ENCODE measurements at regions not wholly inside any gene's neighbourhood (a gene's known extent, or its start where the extent isn't known, plus 50 kb on each side); places are given as distances from the start of the nearest gene placed in this dataset.

GRCh38 chr3:101925564-101925963 lies 76.2 kb downstream of the NFKBIZ start:
- intact Hi-C loops (cut with micrococcal nuclease; ENCODE audit: unreplicated experiment), result no loop called here
- no peaks in the 10 kb centered on the region for H3K36me3 Mint-ChIP-seq (ENCODE audit: insufficient read depth, unreplicated experiment)

GRCh38 chr3:101926594-101927105 lies 77.3 kb downstream of the NFKBIZ start:
- no peaks in the 10 kb centered on the region for H3K4me1 Mint-ChIP-seq (ENCODE audit: low read depth, unreplicated experiment)
- CTCF ChIA-PET, result no interaction called here
- H3K4me3 ChIP-seq (ENCODE audit: low read depth, low read length), result no peak overlapping the region
- H3K4me1 ChIP-seq, result no peaks in the 10 kb centered on the region
- no peak overlapping the region for H3K27ac Mint-ChIP-seq (ENCODE audit: unreplicated experiment)
- TF ChIP-seq, protein P1, sequence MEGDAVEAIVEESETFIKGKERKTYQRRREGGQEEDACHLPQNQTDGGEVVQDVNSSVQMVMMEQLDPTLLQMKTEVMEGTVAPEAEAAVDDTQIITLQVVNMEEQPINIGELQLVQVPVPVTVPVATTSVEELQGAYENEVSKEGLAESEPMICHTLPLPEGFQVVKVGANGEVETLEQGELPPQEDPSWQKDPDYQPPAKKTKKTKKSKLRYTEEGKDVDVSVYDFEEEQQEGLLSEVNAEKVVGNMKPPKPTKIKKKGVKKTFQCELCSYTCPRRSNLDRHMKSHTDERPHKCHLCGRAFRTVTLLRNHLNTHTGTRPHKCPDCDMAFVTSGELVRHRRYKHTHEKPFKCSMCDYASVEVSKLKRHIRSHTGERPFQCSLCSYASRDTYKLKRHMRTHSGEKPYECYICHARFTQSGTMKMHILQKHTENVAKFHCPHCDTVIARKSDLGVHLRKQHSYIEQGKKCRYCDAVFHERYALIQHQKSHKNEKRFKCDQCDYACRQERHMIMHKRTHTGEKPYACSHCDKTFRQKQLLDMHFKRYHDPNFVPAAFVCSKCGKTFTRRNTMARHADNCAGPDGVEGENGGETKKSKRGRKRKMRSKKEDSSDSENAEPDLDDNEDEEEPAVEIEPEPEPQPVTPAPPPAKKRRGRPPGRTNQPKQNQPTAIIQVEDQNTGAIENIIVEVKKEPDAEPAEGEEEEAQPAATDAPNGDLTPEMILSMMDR (IDR thresholded peaks at IDR 0.05; ENCODE audit: insufficient read depth in 1 of 2, low read depth in 1 of 2, low read length in 1 of 2, severe bottlenecking in 1 of 2, unreplicated experiment in 1 of 2), result no peak
- no peak overlapping the region for H3K4me3 Mint-ChIP-seq (ENCODE audit: unreplicated experiment)
- no peaks in the 10 kb centered on the region for H3K36me3 Mint-ChIP-seq (ENCODE audit: insufficient read depth, unreplicated experiment)
- H3K36me3 ChIP-seq (ENCODE audit: control insufficient read depth, insufficient read depth, low read length), result no peaks in the 10 kb centered on the region
- DNase-seq, result no peak
- no peaks in the 10 kb centered on the region for H3K9me3 ChIP-seq
- no TSS peak for BruUV-seq (replicated peaks)
- H3K27me3 Mint-ChIP-seq (ENCODE audit: insufficient read depth, unreplicated experiment), result no peaks in the 10 kb centered on the region
- no peaks in the 10 kb centered on the region for H3K9me3 Mint-ChIP-seq (ENCODE audit: unreplicated experiment)
- intact Hi-C loops (cut with micrococcal nuclease; ENCODE audit: unreplicated experiment), result no loop called here
- H3K27me3 ChIP-seq (replicated peaks; ENCODE audit: control insufficient read depth, insufficient read depth, low read length), result no peaks in the 10 kb centered on the region
- POLR2A ChIA-PET, result no interaction called here

More at GRCh38 chr3:101925564-101925963, 76.2 kb downstream of the NFKBIZ start:
- Histone ChIP-seq H3K27me3 (replicated peaks; ENCODE audit: control insufficient read depth, insufficient read depth, low read length) (no peaks in the 10 kb centered on the region), H3K4me3 (ENCODE audit: low read depth, low read length) (no peak overlapping the region), H3K4me1 (no peaks in the 10 kb centered on the region), H3K9me3 (no peaks in the 10 kb centered on the region), H3K36me3 (ENCODE audit: control insufficient read depth, insufficient read depth, low read length) (no peaks in the 10 kb centered on the region)
- H3K27me3 Mint-ChIP-seq (ENCODE audit: insufficient read depth, unreplicated experiment), result no peaks in the 10 kb centered on the region
- ChIA-PET POLR2A (no interaction called here), CTCF (no interaction called here)
- no peaks in the 10 kb centered on the region for H3K9me3 Mint-ChIP-seq (ENCODE audit: unreplicated experiment)
- no TSS peak for BruUV-seq (replicated peaks)
- DNase-seq, result no peak
- H3K27ac Mint-ChIP-seq (ENCODE audit: unreplicated experiment), result no peak overlapping the region
- TF ChIP-seq, protein P1 (IDR thresholded peaks at IDR 0.05; ENCODE audit: insufficient read depth in 1 of 2, low read depth in 1 of 2, low read length in 1 of 2, severe bottlenecking in 1 of 2, unreplicated experiment in 1 of 2), result no peak
- no peaks in the 10 kb centered on the region for H3K4me1 Mint-ChIP-seq (ENCODE audit: low read depth, unreplicated experiment)
- no peak overlapping the region for H3K4me3 Mint-ChIP-seq (ENCODE audit: unreplicated experiment)

GRCh38 chr3:101928890-101929289 lies 79.6 kb downstream of the NFKBIZ start:
- ChIA-PET POLR2A (no interaction called here), CTCF (no interaction called here)
- Mint-ChIP-seq H3K4me1 (ENCODE audit: low read depth, unreplicated experiment) (no peaks in the 10 kb centered on the region), H3K4me3 (ENCODE audit: unreplicated experiment) (no peak overlapping the region), H3K36me3 (ENCODE audit: insufficient read depth, unreplicated experiment) (no peaks in the 10 kb centered on the region), H3K27me3 (ENCODE audit: insufficient read depth, unreplicated experiment) (no peaks in the 10 kb centered on the region), H3K9me3 (ENCODE audit: unreplicated experiment) (no peaks in the 10 kb centered on the region), H3K27ac (ENCODE audit: unreplicated experiment) (no peak overlapping the region)
- BruUV-seq (replicated peaks), result no TSS peak
- Histone ChIP-seq H3K9me3 (no peaks in the 10 kb centered on the region), H3K4me3 (ENCODE audit: low read depth, low read length) (no peak overlapping the region), H3K4me1 (no peaks in the 10 kb centered on the region), H3K36me3 (ENCODE audit: control insufficient read depth, insufficient read depth, low read length) (no peaks in the 10 kb centered on the region), H3K27me3 (replicated peaks; ENCODE audit: control insufficient read depth, insufficient read depth, low read length) (no peaks in the 10 kb centered on the region)
- intact Hi-C loops (cut with micrococcal nuclease; ENCODE audit: unreplicated experiment), result no loop called here
- DNase-seq, result no peak
- TF ChIP-seq, protein P1 (IDR thresholded peaks at IDR 0.05; ENCODE audit: insufficient read depth in 1 of 2, low read depth in 1 of 2, low read length in 1 of 2, severe bottlenecking in 1 of 2, unreplicated experiment in 1 of 2), result no peak

Data from Caco-2 (cell line).